A673 (cell line): ENCODE measurements at regions not wholly inside any gene's neighbourhood (a gene's known extent, or its start where the extent isn't known, plus 50 kb on each side); places are given as distances from the start of the nearest gene placed in this dataset.

Experiments used
- BruUV-seq: library from RNA; stranded (reverse); fragments of 400-500 nt; replicated peaks from 2 replicates; lab custom pipeline; 2021; lab: Mats Ljungman, UMichigan
- CTCF ChIA-PET: fragments of 300-600 bp; sonication (Branson Sonifier 250); formaldehyde crosslinking; loops from one replicate; lab custom pipeline; 2022; ENCODE audit warnings: antibody characterized with exemption; lab: Charles Lee
- POLR2A ChIA-PET: fragments of 300-600 bp; sonication (Branson Sonifier 250); formaldehyde crosslinking; loops from one replicate; lab custom pipeline; 2022; ENCODE audit warnings: antibody characterized with exemption; ENCODE audit not compliant: low non-redundant PET; lab: Charles Lee
- DNase-seq: peaks from one replicate; pipeline ENCODE4 v3.0.0-alpha.2; 2015; ENCODE audit warnings: low spot score
- H3K27ac ChIP-seq: fragments of 200-600 bp; sonication (generic); 2 replicates; pipeline ENCODE4 v1.5.1; 2016; ENCODE audit warnings: mixed run types, low read depth, mild to moderate bottlenecking, mixed read lengths, antibody characterized with exemption, low read length; ENCODE audit not compliant: poor library complexity, severe bottlenecking
- H3K27me3 ChIP-seq: fragments of 200-600 bp; sonication (generic); replicated peaks from 2 replicates; pipeline ENCODE4 v1.6.1; 2017; ENCODE audit warnings: mixed run types, low read depth, mild to moderate bottlenecking, mixed read lengths, antibody characterized with exemption, low read length; ENCODE audit not compliant: insufficient read depth, poor library complexity
- H3K36me3 ChIP-seq: fragments of 200-600 bp; sonication (generic); 2 replicates; pipeline ENCODE4 v1.6.1; 2016; ENCODE audit warnings: mixed run types, mild to moderate bottlenecking, mixed read lengths, antibody characterized with exemption, low read length; ENCODE audit not compliant: insufficient read depth, poor library complexity, severe bottlenecking
- H3K4me1 ChIP-seq: fragments of 200-600 bp; sonication (generic); 2 replicates; pipeline ENCODE4 v1.6.1; 2017; ENCODE audit warnings: mixed run types, mild to moderate bottlenecking, mixed read lengths, antibody characterized with exemption, low read length; ENCODE audit not compliant: insufficient read depth, poor library complexity, severe bottlenecking
- H3K4me3 ChIP-seq: fragments of 200-600 bp; sonication (generic); 2 replicates; pipeline ENCODE4 v1.5.1; 2016; ENCODE audit warnings: low read depth, mixed run types, mild to moderate bottlenecking, mixed read lengths, low read length; ENCODE audit not compliant: poor library complexity, severe bottlenecking
- H3K9me3 ChIP-seq: fragments of 200-600 bp; sonication (generic); 2 replicates; pipeline ENCODE4 v1.6.1; 2016; ENCODE audit warnings: mixed run types, low read depth, mild to moderate bottlenecking, mixed read lengths, antibody characterized with exemption, low read length; ENCODE audit not compliant: poor library complexity, severe bottlenecking
- EZH2 ChIP-seq: fragments of 200-600 bp; sonication (generic); IDR thresholded peaks from 2 replicates; pipeline ENCODE4 v1.6.1; 2017; ENCODE audit warnings: borderline replicate concordance, low read depth, mild to moderate bottlenecking, mixed read lengths, antibody characterized with exemption, low read length; ENCODE audit not compliant: poor library complexity, severe bottlenecking
- intact Hi-C: fragments of 100-400 bp; cut with micrococcal nuclease; formaldehyde crosslinking; loops from one replicate; pipeline ENCODE4 v1.10.0; 2022; ENCODE audit not compliant: unreplicated experiment
- TF ChIP-seq, protein P1 (sequence below): fragments of 300-800, 200-600 bp; sonication (generic); conservative IDR thresholded peaks from 2 replicates; pipeline ENCODE4 v1.5.1; 2017; ENCODE audit warnings: low read depth, mild to moderate bottlenecking, antibody characterized with exemption, low read length, moderate library complexity, mixed read lengths

DNA sequence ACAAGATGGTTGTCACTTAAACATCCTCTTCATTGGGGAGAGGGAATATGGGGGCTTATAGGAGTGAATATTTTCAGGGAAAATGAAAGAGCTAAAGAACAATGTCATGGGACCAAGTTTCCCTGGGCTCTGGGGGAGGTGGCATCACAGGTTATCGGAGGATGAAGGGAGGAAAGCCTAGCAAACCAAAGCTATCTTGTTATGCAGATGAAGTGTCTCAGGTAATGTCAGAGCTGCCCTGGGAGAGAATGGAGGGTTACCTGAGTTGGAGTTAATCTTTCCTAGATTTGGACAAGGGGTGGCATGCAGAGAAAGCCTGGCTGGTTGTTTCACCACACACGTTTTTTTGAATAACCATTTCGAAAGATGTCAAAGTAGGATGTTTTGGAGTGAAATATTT, 308.1 kb upstream of the ATP10A start:
- no peaks in the 10 kb centered on the region for H3K27me3 ChIP-seq
- H3K4me1 ChIP-seq: no peaks in the 10 kb centered on the region
- H3K9me3 ChIP-seq: peaks cover 44% of the 10 kb centered on the region
- no peak for DNase-seq
- ChIA-PET CTCF (no interaction called here), POLR2A (no interaction called here)
- no TSS peak for BruUV-seq
- intact Hi-C loops: no loop called here
- H3K4me3 ChIP-seq: no peak overlapping the region
- H3K27ac ChIP-seq: no peak overlapping the region
- TF ChIP-seq, protein P1, sequence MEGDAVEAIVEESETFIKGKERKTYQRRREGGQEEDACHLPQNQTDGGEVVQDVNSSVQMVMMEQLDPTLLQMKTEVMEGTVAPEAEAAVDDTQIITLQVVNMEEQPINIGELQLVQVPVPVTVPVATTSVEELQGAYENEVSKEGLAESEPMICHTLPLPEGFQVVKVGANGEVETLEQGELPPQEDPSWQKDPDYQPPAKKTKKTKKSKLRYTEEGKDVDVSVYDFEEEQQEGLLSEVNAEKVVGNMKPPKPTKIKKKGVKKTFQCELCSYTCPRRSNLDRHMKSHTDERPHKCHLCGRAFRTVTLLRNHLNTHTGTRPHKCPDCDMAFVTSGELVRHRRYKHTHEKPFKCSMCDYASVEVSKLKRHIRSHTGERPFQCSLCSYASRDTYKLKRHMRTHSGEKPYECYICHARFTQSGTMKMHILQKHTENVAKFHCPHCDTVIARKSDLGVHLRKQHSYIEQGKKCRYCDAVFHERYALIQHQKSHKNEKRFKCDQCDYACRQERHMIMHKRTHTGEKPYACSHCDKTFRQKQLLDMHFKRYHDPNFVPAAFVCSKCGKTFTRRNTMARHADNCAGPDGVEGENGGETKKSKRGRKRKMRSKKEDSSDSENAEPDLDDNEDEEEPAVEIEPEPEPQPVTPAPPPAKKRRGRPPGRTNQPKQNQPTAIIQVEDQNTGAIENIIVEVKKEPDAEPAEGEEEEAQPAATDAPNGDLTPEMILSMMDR: no peak
- no peak for TF ChIP-seq EZH2
- H3K36me3 ChIP-seq: no peaks in the 10 kb centered on the region

DNA sequence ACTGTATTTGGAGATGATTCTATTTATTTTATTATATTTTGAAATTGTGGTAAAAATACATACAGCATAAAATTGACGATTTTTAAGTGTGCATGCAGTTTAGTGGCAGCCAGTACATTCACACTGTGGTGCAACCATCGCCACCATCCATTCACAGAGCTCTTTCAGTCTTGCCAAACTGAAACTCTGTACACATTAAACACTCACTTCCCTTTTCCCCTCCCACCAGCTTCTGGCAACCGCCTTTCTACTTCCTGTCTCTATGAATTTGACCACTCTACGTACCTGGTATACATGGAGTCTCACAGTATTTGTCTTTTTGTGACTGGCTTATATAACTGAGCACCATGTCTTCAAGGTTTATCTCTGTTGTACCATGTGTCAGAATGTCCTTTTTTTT, 303.3 kb upstream of the ATP10A start:
- ChIA-PET CTCF (no interaction called here), POLR2A (no interaction called here)
- Histone ChIP-seq H3K4me1 (no peaks in the 10 kb centered on the region), H3K36me3 (no peaks in the 10 kb centered on the region), H3K4me3 (no peak overlapping the region), H3K27me3 (no peaks in the 10 kb centered on the region), H3K27ac (no peak overlapping the region), H3K9me3 (peaks cover 32% of the 10 kb centered on the region)
- no TSS peak for BruUV-seq
- DNase-seq: no peak
- intact Hi-C loops: no loop called here
- no peak for TF ChIP-seq EZH2
- TF ChIP-seq, protein P1: no peak

DNA sequence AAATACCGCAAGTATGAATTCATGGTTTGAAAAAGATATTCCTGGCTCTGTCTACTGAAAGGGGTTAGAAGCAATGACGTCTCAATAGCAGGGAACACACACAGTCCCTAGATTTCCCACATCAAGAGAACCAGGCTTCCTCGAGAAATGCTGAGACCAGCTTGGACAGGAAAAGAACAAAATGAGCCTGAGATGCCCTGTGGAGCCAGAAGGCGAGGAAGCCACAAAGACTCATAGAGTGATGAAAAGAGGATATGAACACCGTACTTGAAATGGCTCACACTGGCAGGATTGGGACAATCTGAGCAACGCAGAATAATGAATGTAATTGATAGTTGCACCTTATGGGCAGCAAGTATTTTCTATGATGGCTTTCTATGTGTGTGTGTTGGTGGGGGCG, 302.4 kb upstream of the ATP10A start:
- no peak for DNase-seq
- no peak overlapping the region for H3K4me3 ChIP-seq
- no peaks in the 10 kb centered on the region for H3K36me3 ChIP-seq
- H3K27ac ChIP-seq: no peak overlapping the region
- peaks cover 39% of the 10 kb centered on the region for H3K9me3 ChIP-seq
- no peaks in the 10 kb centered on the region for H3K27me3 ChIP-seq
- POLR2A ChIA-PET: no interaction called here
- H3K4me1 ChIP-seq: no peaks in the 10 kb centered on the region
- intact Hi-C loops: no loop called here
- CTCF ChIA-PET: no interaction called here
- BruUV-seq: no TSS peak
- no peak for TF ChIP-seq EZH2
- TF ChIP-seq, protein P1: no peak
